Aorta (tissue), 5 donors: ENCODE measurements at regions not wholly inside any gene's neighbourhood (a gene's known extent, or its start where the extent isn't known, plus 50 kb on each side); places are given as distances from the start of the nearest gene placed in this dataset.
"Not testable (repeated sequence)": the region's sequence is repeated elsewhere in the genome, so short reads cannot be mapped to it uniquely, and the experiment has no call there.

ENCODE experiments used
- ATAC-seq: fragments of 200-7000 bp; cut with Tn5 transposase; one replicate; pipeline ENCODE4 v1.9.1; 2022; ENCODE audit warnings: moderate library complexity; ENCODE audit not compliant: low FRiP score
- DNase-seq, 2 donors: peaks; one replicate each; pipeline ENCODE4 v3.0.0-alpha.2; 2020
- H3K27ac ChIP-seq, 2 donors: one replicate each; pipeline ENCODE4 v1.5.1; 2013; ENCODE audit warnings: low read length in 2 of 2, mild to moderate bottlenecking in 2 of 2, moderate library complexity in 2 of 2, control low read depth in 1 of 2, inconsistent platforms in 1 of 2, low read depth in 1 of 2
- H3K27me3 ChIP-seq, 2 donors: one replicate each; pipeline ENCODE4 v1.6.1; 2013; ENCODE audit warnings: control low read depth in 1 of 2, low read length in 1 of 2, mild to moderate bottlenecking in 1 of 2, moderate library complexity in 1 of 2; ENCODE audit not compliant: insufficient read depth in 2 of 2, control insufficient read depth in 1 of 2
- H3K36me3 ChIP-seq, 2 donors: one replicate each; pipeline ENCODE4 v1.6.1; 2013; ENCODE audit warnings: control low read depth in 1 of 2, low read length in 1 of 2, mild to moderate bottlenecking in 1 of 2; ENCODE audit not compliant: insufficient read depth in 2 of 2, control insufficient read depth in 1 of 2
- H3K4me1 ChIP-seq, 2 donors: one replicate each; pipeline ENCODE4 v1.6.1; 2013; ENCODE audit warnings: low read length in 2 of 2, control low read depth in 1 of 2, mild to moderate bottlenecking in 1 of 2, moderate library complexity in 1 of 2; ENCODE audit not compliant: insufficient read depth in 2 of 2, control insufficient read depth in 1 of 2
- H3K4me3 ChIP-seq, 2 donors: one replicate each; pipeline ENCODE4 v1.5.1; 2013; ENCODE audit warnings: low read length in 2 of 2, control low read depth in 1 of 2, mild to moderate bottlenecking in 1 of 2
- H3K9me3 ChIP-seq: one replicate; pipeline ENCODE4 v1.6.1; 2013; ENCODE audit warnings: mild to moderate bottlenecking, low read length; ENCODE audit not compliant: control insufficient read depth
- WGBS, 2 donors: extraction: QIAGEN DNeasy Blood & Tissue Kit; methylation state at CpG; one replicate each; pipeline ENCODE4 v1.1.7; 2013; 5-methylcytosine and 5-hydroxymethylcytosine counted together
- intact Hi-C, 2 donors: fragments of 100-400 bp; cut with DNase I; formaldehyde crosslinking; loops; one replicate each; pipeline versions ENCODE4 v1.14.2 to v1.15.0; 2022
- donor health status: healthy with polysubstance abuse.
- donor health status: Bipolar disorder and iron deficiency.
- donor health status: DM: no; HTN: no; CAD: no.
- donor health status: DM: no; HTN: no; CAD: no.
- donor health status: DM: yes; HTN: yes; CAD: no.

DNA sequence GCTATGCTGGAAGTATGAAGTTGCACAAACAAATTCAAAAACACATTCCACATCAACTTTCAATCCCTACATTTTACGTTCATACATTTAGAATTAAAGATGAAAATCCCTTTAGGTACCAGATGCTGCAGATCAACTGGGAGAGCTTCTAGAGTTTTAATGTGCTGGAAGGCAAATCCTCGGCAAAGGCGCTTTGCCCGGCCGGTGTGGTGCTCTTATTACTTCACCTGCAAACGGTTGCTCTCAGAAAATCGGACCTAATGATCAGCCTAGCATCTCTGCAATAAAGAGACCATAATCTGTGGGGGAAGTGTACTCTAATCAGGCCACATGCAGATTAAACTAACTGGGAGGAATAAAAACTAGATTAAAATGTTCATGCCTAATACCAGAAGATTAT, 513.8 kb downstream of the ZEB2 start:
- DNase-seq, result no peak
- 94 to 95% methylated on average over 7 of the region's 7 CpGs for WGBS, 2 donors
- intact Hi-C loops, result no loop called here
- H3K4me3 ChIP-seq, result no peak overlapping the region
- H3K4me1 ChIP-seq, result no peaks in the 10 kb centered on the region
- H3K27me3 ChIP-seq, result no peaks in the 10 kb centered on the region
- no peak overlapping the region for H3K27ac ChIP-seq
- no peaks in the 10 kb centered on the region for H3K9me3 ChIP-seq
- H3K36me3 ChIP-seq, result peaks cover 0 to 2% of the 10 kb centered on the region in 2 donors
- ATAC-seq, result no peak

DNA sequence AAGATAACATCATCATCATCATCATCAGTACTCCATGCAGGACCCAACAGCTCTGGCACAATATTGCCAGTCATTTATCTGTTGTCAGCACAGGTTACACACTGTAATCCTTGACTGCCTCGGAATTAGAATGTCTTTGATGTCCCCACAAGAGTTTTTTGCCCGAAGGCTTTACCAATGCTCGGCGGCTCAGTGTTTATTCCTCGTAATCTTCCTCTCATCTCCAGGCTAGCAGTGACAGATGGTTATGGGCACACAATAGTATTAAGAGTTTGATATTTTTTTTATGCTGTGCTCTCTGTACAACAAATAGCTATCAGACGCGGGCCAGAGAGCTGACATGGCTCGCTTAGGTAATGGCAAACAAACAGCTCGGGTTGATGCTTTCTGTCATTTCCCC, 515.2 kb downstream of the ZEB2 start:
- 95 to 97% methylated on average over 9 of the region's 9 CpGs for WGBS, 2 donors
- intact Hi-C loops, result no loop called here
- ATAC-seq, result no peak
- no peak for DNase-seq
- Histone ChIP-seq H3K9me3 (no peaks in the 10 kb centered on the region), H3K4me3 (no peak overlapping the region), H3K27me3 (no peaks in the 10 kb centered on the region), H3K27ac (no peak overlapping the region), H3K36me3 (peaks cover 0 to 2% of the 10 kb centered on the region in 2 donors), H3K4me1 (no peaks in the 10 kb centered on the region)

DNA sequence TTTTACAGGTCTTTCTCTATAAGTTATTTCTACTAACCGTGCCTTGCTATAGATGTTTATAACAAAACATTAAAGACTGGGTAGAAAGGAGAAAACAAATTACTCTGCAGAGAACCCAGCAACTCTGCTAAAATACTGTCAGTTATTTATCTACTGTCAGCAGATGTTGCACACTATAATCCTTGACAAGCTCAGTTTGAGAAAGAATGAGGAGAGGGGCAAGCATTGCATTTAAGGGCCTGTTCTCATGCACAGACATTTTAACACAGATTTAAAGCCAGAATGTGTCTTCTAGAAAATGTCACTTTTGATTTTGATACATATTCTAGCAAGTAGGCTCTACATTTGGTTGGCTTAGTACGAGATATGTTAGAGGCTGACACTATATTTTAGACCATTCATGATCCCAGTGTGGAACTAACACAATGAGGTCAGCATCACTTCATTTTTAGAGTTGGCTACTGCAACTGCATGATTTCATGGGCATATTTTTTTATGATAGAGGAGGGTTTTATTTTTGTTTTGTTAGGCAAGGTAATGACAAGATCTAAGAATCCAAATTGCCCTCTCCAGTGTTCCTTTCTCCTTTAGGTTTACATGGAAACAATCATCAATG, 516.4 kb downstream of the ZEB2 start:
- Histone ChIP-seq H3K4me3 (no peak overlapping the region), H3K27me3 (no peaks in the 10 kb centered on the region), H3K4me1 (no peaks in the 10 kb centered on the region), H3K27ac (no peak overlapping the region), H3K36me3 (peaks cover 0 to 2% of the 10 kb centered on the region in 2 donors), H3K9me3 (no peaks in the 10 kb centered on the region)
- intact Hi-C loops, result no loop called here
- WGBS, 2 donors, result 54 to 65% methylated on average over 2 of the region's 2 CpGs
- ATAC-seq (no peak), DNase-seq (no peak)

DNA sequence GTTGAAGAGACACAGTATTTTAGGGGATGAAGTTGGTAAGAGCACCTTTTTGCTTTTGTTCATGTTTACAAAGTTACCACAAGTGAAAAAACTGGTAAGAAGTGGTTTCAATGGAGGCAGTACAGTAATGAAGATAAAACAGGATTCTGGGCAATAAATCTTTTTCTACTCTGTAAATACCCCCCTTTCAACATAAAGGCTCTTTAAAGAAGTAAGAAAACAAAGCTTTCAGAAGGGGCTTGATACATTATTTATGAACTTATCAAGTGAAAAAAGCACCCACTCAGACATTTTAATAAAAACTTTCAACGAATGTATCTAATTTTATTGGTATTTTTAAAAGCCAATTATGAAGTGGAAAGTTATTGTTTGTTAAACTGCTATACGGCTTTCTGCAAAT, 522.9 kb downstream of the ZEB2 start:
- H3K4me1 ChIP-seq, result no peaks in the 10 kb centered on the region
- intact Hi-C loops, result no loop called here
- ATAC-seq (no peak), DNase-seq (no peak)
- no peaks in the 10 kb centered on the region for H3K36me3 ChIP-seq
- no peak overlapping the region for H3K27ac ChIP-seq
- 68 to 69% methylated on average over 2 of the region's 2 CpGs for WGBS, 2 donors
- H3K9me3 ChIP-seq, result no peaks in the 10 kb centered on the region
- H3K27me3 ChIP-seq, result no peaks in the 10 kb centered on the region
- no peak overlapping the region for H3K4me3 ChIP-seq

DNA sequence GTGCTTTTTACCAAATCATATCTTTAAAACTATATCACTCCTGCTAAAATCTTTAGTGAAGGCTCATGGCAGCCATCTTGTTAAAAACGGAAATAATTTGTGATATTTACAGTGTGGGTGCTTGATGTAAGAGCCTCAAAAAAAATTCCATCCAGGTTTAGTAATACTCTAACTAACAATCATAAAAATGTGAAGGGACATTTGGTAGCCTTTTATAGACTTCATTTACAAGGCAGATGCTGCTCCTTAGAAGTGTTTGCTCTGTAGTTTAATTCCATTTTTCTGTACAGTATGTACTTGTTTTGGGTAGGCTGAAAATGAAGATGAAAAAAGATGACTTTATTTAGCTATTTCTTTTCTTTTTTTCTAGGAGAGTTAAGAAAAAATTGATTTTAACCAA, 525.0 kb downstream of the ZEB2 start:
- H3K4me1 ChIP-seq, result no peaks in the 10 kb centered on the region
- ATAC-seq (no peak), DNase-seq (no peak)
- WGBS, 2 donors, result 76 to 89% methylated on average over 1 of the region's 1 CpG
- no peak overlapping the region for H3K27ac ChIP-seq
- no peaks in the 10 kb centered on the region for H3K9me3 ChIP-seq
- no peaks in the 10 kb centered on the region for H3K36me3 ChIP-seq
- intact Hi-C loops, result no loop called here
- no peaks in the 10 kb centered on the region for H3K27me3 ChIP-seq
- H3K4me3 ChIP-seq, result no peak overlapping the region

DNA sequence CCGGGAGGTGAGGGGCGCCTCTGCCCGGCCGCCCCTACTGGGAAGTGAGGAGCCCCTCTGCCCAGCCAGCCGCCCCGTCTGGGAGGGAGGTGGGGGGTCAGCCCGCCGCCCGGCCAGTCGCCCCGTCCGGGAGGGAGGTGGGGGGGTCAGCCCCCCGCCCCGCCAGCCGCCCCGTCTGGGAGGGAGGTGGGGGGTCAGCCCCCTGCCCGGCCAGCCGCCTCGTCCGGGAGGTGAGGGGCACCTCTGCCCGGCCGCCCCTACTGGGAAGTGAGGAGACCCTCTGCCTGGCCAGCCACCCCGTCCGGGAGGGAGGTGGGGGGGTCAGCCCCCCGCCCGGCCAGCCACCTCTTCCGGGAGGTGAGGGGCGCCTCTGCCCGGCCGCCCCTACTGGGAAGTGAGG, 528.3 kb downstream of the ZEB2 start:
- ATAC-seq, DNase-seq, H3K36me3 ChIP-seq, H3K27me3 ChIP-seq, intact Hi-C loops, H3K4me1 ChIP-seq, H3K27ac ChIP-seq, H3K9me3 ChIP-seq, H3K4me3 ChIP-seq: not testable (repeated sequence)
- 98% methylated on average over 18 to 30 of the region's 30 CpGs for WGBS, 2 donors

DNA sequence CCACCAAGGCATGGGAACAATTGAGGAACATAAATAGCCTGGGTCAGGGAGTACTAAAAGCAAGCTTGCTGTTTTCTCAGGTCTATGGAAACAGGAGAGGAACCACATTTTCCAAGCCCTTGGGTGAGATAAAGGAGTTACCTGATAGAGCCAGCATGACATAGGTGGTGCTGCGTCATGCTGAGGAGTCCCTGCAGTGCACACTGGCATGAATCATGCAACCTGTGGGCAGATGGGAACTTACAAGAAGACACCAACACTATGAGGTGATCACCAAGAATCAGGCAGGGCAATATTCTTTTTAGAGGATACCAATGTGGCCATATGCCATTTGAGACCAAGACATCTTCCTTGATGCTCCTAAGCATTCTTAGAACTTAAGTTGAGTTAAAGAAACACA, 531.8 kb downstream of the ZEB2 start:
- no peaks in the 10 kb centered on the region for H3K36me3 ChIP-seq
- H3K4me3 ChIP-seq, result no peak overlapping the region
- no peaks in the 10 kb centered on the region for H3K9me3 ChIP-seq
- WGBS, 2 donors, result 97 to 100% methylated on average over 1 of the region's 1 CpG
- no peak for DNase-seq
- no peak for ATAC-seq
- no peaks in the 10 kb centered on the region for H3K4me1 ChIP-seq
- no peaks in the 10 kb centered on the region for H3K27me3 ChIP-seq
- intact Hi-C loops, result no loop called here
- H3K27ac ChIP-seq, result no peak overlapping the region

DNA sequence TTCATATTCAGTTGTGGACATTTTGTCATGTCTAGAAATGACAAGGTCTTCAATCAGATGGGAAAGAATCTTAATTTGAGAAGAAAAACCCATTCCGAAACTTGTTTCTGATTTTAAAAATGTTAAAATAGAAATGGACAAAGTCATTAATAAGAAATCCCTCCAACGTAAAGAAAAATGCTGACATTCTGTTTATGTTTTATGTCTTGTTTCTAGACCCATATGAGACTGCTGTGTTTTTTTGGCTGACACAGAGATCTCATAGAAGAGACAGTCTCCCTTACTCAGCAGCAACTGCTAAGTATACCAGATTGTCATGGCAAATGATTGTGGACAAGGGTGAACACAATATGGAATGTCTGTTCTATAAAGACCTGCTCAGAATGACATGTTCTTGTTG, 538.5 kb downstream of the ZEB2 start:
- intact Hi-C loops, result no loop called here
- Histone ChIP-seq H3K4me1 (no peaks in the 10 kb centered on the region), H3K27ac (no peak overlapping the region), H3K4me3 (no peak overlapping the region), H3K36me3 (no peaks in the 10 kb centered on the region), H3K9me3 (no peaks in the 10 kb centered on the region), H3K27me3 (no peaks in the 10 kb centered on the region)
- 92 to 95% methylated on average over 2 of the region's 2 CpGs for WGBS, 2 donors
- no peak for DNase-seq
- ATAC-seq, result no peak

DNA sequence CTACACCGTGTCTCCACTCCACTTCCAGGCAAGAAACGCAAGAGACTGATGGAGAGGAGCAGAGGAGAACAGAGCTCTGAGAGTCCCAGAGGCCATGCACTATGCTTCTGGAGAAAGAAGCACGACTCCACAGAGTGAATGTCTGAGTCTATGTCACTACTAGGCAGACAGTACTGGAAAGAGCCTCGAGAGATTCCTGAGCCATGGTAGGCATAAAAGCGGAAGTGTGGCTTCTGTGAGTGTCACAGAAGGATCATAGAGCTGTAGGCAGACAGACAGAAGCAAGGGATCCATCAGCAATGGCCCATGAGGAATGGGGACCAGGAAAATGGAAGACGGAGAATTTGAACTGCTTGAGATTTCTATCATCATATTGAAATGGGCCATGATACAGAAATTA, 542.6 kb downstream of the ZEB2 start:
- intact Hi-C loops, result no loop called here
- 96% methylated on average over 6 of the region's 6 CpGs for WGBS, 2 donors
- H3K9me3 ChIP-seq, result no peaks in the 10 kb centered on the region

More for the DNA sequence above, 542.6 kb downstream of the ZEB2 start:
- Histone ChIP-seq H3K4me1 (no peaks in the 10 kb centered on the region), H3K4me3 (no peak overlapping the region), H3K36me3 (no peaks in the 10 kb centered on the region), H3K27ac (no peak overlapping the region), H3K27me3 (no peaks in the 10 kb centered on the region)
- ATAC-seq, result no peak
- no peak for DNase-seq
